Fibroblast of gingiva (primary cell): ENCODE measurements at regions not wholly inside any gene's neighbourhood (a gene's known extent, or its start where the extent isn't known, plus 50 kb on each side); places are given as distances from the start of the nearest gene placed in this dataset.

Source experiments
- DNase-seq: peaks from one replicate; pipeline ENCODE4 v3.0.0-alpha.2; 2011; ENCODE audit warnings: low read depth

GRCh38 chr2:120881981-120882788, 146.5 kb downstream of the GLI2 start:
- no peak for DNase-seq

- no peak for DNase-seq
Measured at GRCh38 chr2:120883607-120884440, 148.2 kb downstream of the GLI2 start.

- no peak for DNase-seq
Measured at GRCh38 chr2:120884472-120885290, 149.0 kb downstream of the GLI2 start.

- DNase-seq = no peak
Measured at GRCh38 chr2:120885321-120885720, 149.7 kb downstream of the GLI2 start.

- DNase-seq = no peak
Measured at GRCh38 chr2:120885749-120886148, 150.1 kb downstream of the GLI2 start.

GRCh38 chr2:120886534-120887319, 151.1 kb downstream of the GLI2 start:
- DNase-seq = no peak

- DNase-seq = no peak
Measured at GRCh38 chr2:120887320-120887697, 151.6 kb downstream of the GLI2 start.

GRCh38 chr2:120887741-120888231, 152.1 kb downstream of the GLI2 start:
- DNase-seq = no peak

GRCh38 chr2:120888851-120889250, 153.2 kb downstream of the GLI2 start:
- DNase-seq = no peak

GRCh38 chr2:120889936-120890335, 154.3 kb downstream of the GLI2 start:
- DNase-seq = no peak

GRCh38 chr2:120890566-120891360, 155.1 kb downstream of the GLI2 start:
- no peak for DNase-seq

GRCh38 chr2:120892271-120892966, 156.8 kb downstream of the GLI2 start:
- no peak for DNase-seq

- peak; percentile 56 for DNase-seq
Measured at GRCh38 chr2:120892967-120893667, 157.4 kb downstream of the GLI2 start.

- no peak for DNase-seq
Measured at GRCh38 chr2:120893811-120894584, 158.3 kb downstream of the GLI2 start.

GRCh38 chr2:120894966-120895365, 159.3 kb downstream of the GLI2 start:
- DNase-seq = no peak

GRCh38 chr2:120896126-120896525, 160.5 kb downstream of the GLI2 start:
- DNase-seq = no peak

GRCh38 chr2:120896901-120897300, 161.2 kb downstream of the GLI2 start:
- no peak for DNase-seq

GRCh38 chr2:120897399-120897798, 161.7 kb downstream of the GLI2 start:
- DNase-seq = no peak

GRCh38 chr2:120898496-120898895, 162.8 kb downstream of the GLI2 start:
- DNase-seq = no peak
